Endothelial cell of umbilical vein (primary cell): ENCODE measurements at regions not wholly inside any gene's neighbourhood (a gene's known extent, or its start where the extent isn't known, plus 50 kb on each side); places are given as distances from the start of the nearest gene placed in this dataset.

ENCODE experiments used
- BruUV-seq: library from RNA; stranded (reverse); fragments of 400-500 nt; replicated peaks from 2 replicates; lab custom pipeline; 2021; lab: Mats Ljungman, UMichigan
- CTCF ChIA-PET: fragments of 300-600, 350-600 bp; sonication (Branson Sonifier 250); formaldehyde crosslinking; loops from one replicate; lab custom pipeline; 2021; ENCODE audit warnings: antibody characterized with exemption, inconsistent platforms; lab: Charles Lee
- POLR2A ChIA-PET: fragments of 300-600, 350-600 bp; sonication (Branson Sonifier 250); formaldehyde crosslinking; loops from one replicate; lab custom pipeline; 2021; ENCODE audit warnings: antibody characterized with exemption, inconsistent platforms; lab: Charles Lee
- DNase-seq: peaks from one replicate; pipeline ENCODE4 v3.0.0-alpha.2; 2011; ENCODE audit warnings: low read depth, low spot score
- FAIRE-seq: peaks from 2 replicates; lab custom pipeline; 2011; peaks lifted over from hg19 to GRCh38; lab: Jason Lieb, UNC
- H2AFZ ChIP-seq: 2 replicates; pipeline ENCODE4 v1.6.0; 2012; ENCODE audit warnings: low read depth, low read length, control low read depth, inconsistent platforms
- H3K27ac ChIP-seq: 2 replicates; pipeline ENCODE4 v1.5.1; 2011; ENCODE audit warnings: low read depth, mild to moderate bottlenecking, control low read depth, low read length, moderate library complexity; ENCODE audit not compliant: insufficient read depth
- H3K27me3 ChIP-seq, 2 experiments: 2 replicates each; pipeline versions ENCODE4 v1.6.0 to v1.6.1; 2011; ENCODE audit warnings: low read length in 2 of 2, mixed read lengths in 1 of 2; ENCODE audit not compliant: control insufficient read depth in 2 of 2, insufficient read depth in 2 of 2
- H3K36me3 ChIP-seq, 2 experiments: 2 replicates in 1 of 2; 3 replicates in 1 of 2; pipeline ENCODE4 v1.5.1; 2011; ENCODE audit warnings: low read length in 2 of 2, mild to moderate bottlenecking in 1 of 2, moderate library complexity in 1 of 2; ENCODE audit not compliant: control insufficient read depth in 2 of 2, insufficient read depth in 2 of 2; ENCODE audit errors: extremely low read depth in 1 of 2
- H3K4me1 ChIP-seq: 3 replicates; pipeline ENCODE4 v1.5.1; 2011; ENCODE audit warnings: mild to moderate bottlenecking, low read length; ENCODE audit not compliant: control insufficient read depth, insufficient read depth; ENCODE audit errors: extremely low read depth
- H3K4me2 ChIP-seq: 2 replicates; pipeline ENCODE4 v1.6.1; 2011; ENCODE audit warnings: low read length, control low read depth, mixed read lengths; ENCODE audit not compliant: insufficient read depth
- H3K4me3 ChIP-seq, 3 experiments: fragments of 200-600 bp in 1 of 3; sonication (generic), shearing (Covaris generic) in 1 of 3; replicated peaks in 1 of 3; 2 replicates each; pipeline ENCODE4 v1.5.1; 2011 to 2016; ENCODE audit warnings: control low read depth in 3 of 3, low read length in 3 of 3, mild to moderate bottlenecking in 2 of 3, inconsistent platforms in 1 of 3, low read depth in 1 of 3, moderate library complexity in 1 of 3; ENCODE audit not compliant: insufficient read depth in 1 of 3
- H3K79me2 ChIP-seq: 2 replicates; pipeline ENCODE4 v1.6.0; 2012; ENCODE audit warnings: low read length, inconsistent platforms; ENCODE audit not compliant: control insufficient read depth, insufficient read depth
- H3K9ac ChIP-seq: replicated peaks from 2 replicates; pipeline ENCODE3; 2011; ENCODE audit warnings: low read length, control low read depth; ENCODE audit not compliant: insufficient read depth; ENCODE audit errors: extremely low read depth
- H3K9me1 ChIP-seq: replicated peaks from 3 replicates; pipeline ENCODE4 v1.6.0; 2011; ENCODE audit warnings: mild to moderate bottlenecking, low read length; ENCODE audit not compliant: control insufficient read depth, insufficient read depth; ENCODE audit errors: extremely low read depth
- H3K9me3 ChIP-seq: replicated peaks from 2 replicates; pipeline ENCODE4 v1.5.1; 2012; ENCODE audit warnings: low read length, inconsistent platforms; ENCODE audit not compliant: control insufficient read depth, insufficient read depth
- H4K20me1 ChIP-seq: replicated peaks from 2 replicates; pipeline ENCODE3; 2011; ENCODE audit warnings: mild to moderate bottlenecking, low read length; ENCODE audit not compliant: control insufficient read depth, insufficient read depth; ENCODE audit errors: extremely low read depth
- CTCF ChIP-seq, 2 donors: IDR thresholded peaks; 1 replicate in 1 of 2; 2 replicates in 1 of 2; pipeline ENCODE4 v1.5.1; 2011; ENCODE audit warnings: low read length in 2 of 2, mild to moderate bottlenecking in 2 of 2, moderate library complexity in 2 of 2, control low read depth in 1 of 2, inconsistent platforms in 1 of 2, low read depth in 1 of 2; ENCODE audit not compliant: insufficient read depth in 1 of 2; ENCODE audit errors: extremely low read depth in 1 of 2
- FOS ChIP-seq: IDR thresholded peaks from 2 replicates; pipeline ENCODE4 v1.6.1; 2011; ENCODE audit warnings: mild to moderate bottlenecking, low read length, moderate library complexity, borderline replicate concordance; ENCODE audit not compliant: insufficient read depth
- GATA2 ChIP-seq: IDR thresholded peaks from 2 replicates; pipeline ENCODE4 v1.7.0; 2011; ENCODE audit warnings: low read depth, mild to moderate bottlenecking, moderate library complexity, mixed read lengths, low read length; ENCODE audit not compliant: insufficient read length, insufficient read depth
- JUN ChIP-seq: IDR thresholded peaks from 2 replicates; pipeline ENCODE4 v1.6.1; 2011; ENCODE audit warnings: borderline replicate concordance, low read depth; ENCODE audit not compliant: insufficient read length, insufficient read depth
- MAX ChIP-seq: IDR thresholded peaks from 2 replicates; pipeline ENCODE4 v1.6.1; 2011; ENCODE audit not compliant: insufficient read depth, insufficient read length
- POLR2A ChIP-seq: IDR thresholded peaks from 2 replicates; pipeline ENCODE4 v1.6.1; 2012; ENCODE audit warnings: low read depth, mild to moderate bottlenecking, control low read depth, low read length
- POLR2AphosphoS5 ChIP-seq: IDR thresholded peaks from 2 replicates; pipeline ENCODE4 v1.6.1; 2012; ENCODE audit warnings: low read depth, mild to moderate bottlenecking, control low read depth, low read length, moderate library complexity; ENCODE audit not compliant: insufficient read depth
- dilution Hi-C: fragments of 300-500 bp; cut with MboI; formaldehyde crosslinking; loops from one replicate; pipeline ENCODE4 v1.15.0; 2019; ENCODE audit warnings: low sequenced_read_pairs; ENCODE audit not compliant: extremely low pct_ligation_motif_present
- intact Hi-C: fragments of 100-400 bp; cut with micrococcal nuclease; formaldehyde crosslinking; loops from one replicate; pipeline ENCODE4 v1.10.0; 2022

- ChIA-PET CTCF (no interaction called here), POLR2A (no interaction called here)
- H3K79me2 ChIP-seq: no peaks in the 10 kb centered on the region
- no peaks in the 10 kb centered on the region for H4K20me1 ChIP-seq
- H3K9ac ChIP-seq: no peak overlapping the region
- no peaks in the 10 kb centered on the region for H3K9me3 ChIP-seq
- no peaks in the 10 kb centered on the region for H3K27me3 ChIP-seq
- H3K4me1 ChIP-seq: no peaks in the 10 kb centered on the region
- H3K36me3 ChIP-seq: no peaks in the 10 kb centered on the region
- H3K4me3 ChIP-seq: no peak overlapping the region
- FAIRE-seq: no peak
- no peaks in the 10 kb centered on the region for H3K9me1 ChIP-seq
- DNase-seq: no peak
- H3K27ac ChIP-seq: no peak overlapping the region
- H3K4me2 ChIP-seq: no peak overlapping the region
- no peak overlapping the region for H2AFZ ChIP-seq
- intact Hi-C loops: no loop called here
- dilution Hi-C loops: no loop called here
- no peak for TF ChIP-seq GATA2
- no peak for TF ChIP-seq FOS
- TF ChIP-seq CTCF (IDR thresholded peaks at IDR 0.05; ENCODE audit: extremely low read depth in 1 of 2, insufficient read depth in 1 of 2, low read depth in 1 of 2, low read length in 2 of 2): no peak
- no peak for TF ChIP-seq MAX
- TF ChIP-seq POLR2A: no peak
- no peak for TF ChIP-seq POLR2AphosphoS5
- no peak for TF ChIP-seq JUN
- BruUV-seq: no TSS peak
These were observed 902.8 kb downstream of the DSC3 start for GRCh38 chr18:30139631-30140287.
